GM19043 (cell line): ENCODE measurements at regions not wholly inside any gene's neighbourhood (a gene's known extent, or its start where the extent isn't known, plus 50 kb on each side); places are given as distances from the start of the nearest gene placed in this dataset.

Source experiments
- ATAC-seq: cut with Tn5 transposase; IDR thresholded peaks from one replicate; pipeline ENCODE4 v1.9.1; 2021; ENCODE audit warnings: low read depth; ENCODE audit not compliant: unreplicated experiment

DNA sequence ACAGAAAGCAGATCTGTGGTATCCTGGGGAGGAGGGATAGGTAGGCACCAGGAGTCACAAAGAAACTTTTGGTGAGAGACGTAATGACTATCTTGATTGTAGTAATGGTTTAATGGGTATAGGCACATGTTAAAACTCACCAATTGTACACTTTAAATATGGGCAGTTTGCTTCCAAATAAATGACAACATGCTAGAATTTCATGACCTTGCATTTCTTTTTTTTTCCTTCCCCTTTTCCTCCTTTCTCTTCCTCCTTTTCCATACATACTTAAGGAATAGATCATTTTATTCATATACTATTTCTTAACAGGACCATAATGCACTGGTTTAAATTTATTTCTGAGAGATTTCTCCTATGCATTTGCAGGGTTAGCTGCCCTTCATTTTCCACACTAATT lies 341.8 kb downstream of the TMEM182 start:
- no peak for ATAC-seq

DNA sequence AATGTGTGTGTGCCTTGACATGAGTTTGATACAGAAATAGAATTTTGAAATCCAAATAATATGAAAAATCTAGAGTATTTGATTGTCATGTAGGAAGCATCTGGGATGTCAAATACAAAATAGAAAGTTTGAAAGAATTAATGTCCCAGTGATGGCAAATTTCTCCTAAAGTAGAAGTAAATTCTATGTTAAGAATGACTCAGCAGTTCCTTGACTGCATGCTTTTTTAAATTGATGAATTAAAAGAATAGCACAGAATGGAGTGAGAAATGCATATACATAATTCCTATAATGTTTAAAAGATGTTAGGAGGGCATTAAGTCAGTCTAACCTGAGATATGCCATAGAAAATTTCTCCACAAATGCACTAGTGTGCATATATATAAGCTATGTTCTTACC lies 357.5 kb downstream of the TMEM182 start:
- ATAC-seq: no peak

DNA sequence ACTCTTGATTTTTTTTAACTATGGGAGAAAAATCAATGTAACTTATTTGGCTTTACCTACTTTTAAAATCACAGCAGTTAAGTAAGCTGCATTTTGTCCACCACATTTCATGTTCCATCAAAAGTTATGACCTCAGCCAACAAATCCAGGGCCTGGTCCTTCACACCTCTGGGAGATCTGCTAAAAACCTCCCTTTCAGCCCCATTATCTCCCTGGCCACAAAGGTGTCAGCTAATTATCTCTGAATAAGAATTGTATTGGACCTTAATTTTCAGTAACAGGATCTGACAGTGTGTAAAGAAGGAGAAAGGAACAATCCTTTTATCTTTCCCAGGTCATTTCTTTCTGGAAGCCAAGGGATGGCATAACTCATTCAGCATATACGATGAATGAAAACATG lies 359.3 kb downstream of the TMEM182 start:
- ATAC-seq: no peak

DNA sequence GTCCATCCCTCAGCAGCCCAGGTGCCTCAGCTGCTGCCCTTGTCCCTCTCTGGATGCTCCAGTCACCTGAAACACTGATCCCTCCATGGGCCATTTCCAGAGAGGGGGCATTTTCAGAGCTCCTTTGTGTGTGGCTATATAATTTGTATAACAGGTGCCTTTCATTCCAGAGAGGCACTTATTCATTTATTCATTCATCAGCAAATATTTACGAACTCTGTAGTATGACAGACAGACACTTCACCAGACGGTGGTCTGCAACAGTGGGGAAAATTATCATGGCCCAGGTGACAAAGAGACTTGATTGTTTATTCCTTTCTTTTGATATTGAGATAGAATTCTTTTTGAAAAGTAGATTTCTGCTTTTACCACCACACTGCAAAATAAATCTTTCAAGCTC lies 361.7 kb downstream of the TMEM182 start:
- no peak for ATAC-seq

DNA sequence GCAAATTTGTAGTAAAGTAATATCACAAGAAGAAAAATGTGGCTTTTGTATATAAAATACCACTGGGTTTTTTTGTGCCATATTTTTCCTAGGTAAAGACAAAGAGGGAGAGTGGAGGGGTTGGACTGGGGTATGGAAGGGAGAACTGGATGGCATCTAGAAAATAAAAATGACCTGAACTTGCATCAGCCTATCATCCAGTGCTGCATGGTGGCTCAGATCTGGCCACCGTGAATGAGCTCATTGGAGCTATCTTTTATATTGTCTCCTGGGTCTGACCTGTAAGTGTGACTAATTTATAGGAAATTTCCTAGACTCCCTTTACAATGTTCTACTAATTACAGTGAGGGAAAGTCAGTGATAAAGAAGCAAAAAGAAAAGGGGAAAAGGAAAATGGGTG lies 369.0 kb downstream of the TMEM182 start:
- ATAC-seq: no peak

DNA sequence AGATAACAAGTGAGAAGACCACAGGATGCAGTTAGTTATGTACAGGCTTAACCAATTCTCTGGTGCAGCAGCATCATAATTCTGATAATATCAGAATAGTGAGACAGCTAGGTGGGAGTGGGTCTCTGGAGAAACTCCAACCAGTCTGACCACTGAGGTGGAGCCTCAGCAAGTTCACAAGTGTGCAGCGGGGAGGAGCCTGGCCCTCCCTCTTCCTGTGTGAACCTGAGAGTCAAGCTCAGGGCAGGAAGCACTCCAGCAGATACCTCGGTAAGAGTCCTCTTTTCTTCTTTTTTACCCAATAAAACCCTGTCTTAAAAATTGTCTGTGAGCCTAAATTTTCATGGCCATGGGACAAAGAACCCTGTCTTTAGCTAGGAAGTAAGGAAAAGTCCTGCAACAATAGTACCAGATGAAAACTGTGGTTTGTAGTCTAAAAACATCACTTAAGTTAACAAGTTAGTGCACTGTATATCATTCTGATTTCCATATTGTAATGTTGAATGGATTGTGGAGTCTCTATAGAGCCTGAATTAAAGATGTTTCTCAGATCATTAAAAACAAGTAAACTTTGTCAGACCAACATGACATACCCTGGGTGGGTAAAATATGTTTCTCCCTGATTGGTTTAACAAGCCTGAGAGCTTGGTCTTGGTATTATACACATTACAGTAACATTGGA lies 370.8 kb downstream of the TMEM182 start:
- peak; percentile 94 for ATAC-seq

DNA sequence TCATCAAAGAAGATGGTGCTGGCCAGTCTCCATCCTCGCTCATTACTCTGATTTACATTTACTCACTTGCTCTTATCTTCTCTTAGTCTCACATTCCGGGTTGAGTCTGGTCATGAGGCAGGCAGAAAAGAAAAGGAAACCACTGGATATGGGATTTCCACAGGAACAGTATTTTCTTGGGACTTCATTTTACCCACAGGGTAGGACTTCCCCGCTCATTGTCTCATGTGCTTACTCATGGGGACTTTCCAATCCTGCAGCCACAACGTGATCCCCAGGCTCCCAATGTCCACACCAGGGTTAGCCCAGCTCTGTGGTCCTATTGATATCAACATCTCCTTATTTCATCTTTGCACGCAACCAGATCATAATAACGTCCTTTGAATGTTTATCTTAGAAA lies 373.8 kb downstream of the TMEM182 start:
- ATAC-seq: no peak

DNA sequence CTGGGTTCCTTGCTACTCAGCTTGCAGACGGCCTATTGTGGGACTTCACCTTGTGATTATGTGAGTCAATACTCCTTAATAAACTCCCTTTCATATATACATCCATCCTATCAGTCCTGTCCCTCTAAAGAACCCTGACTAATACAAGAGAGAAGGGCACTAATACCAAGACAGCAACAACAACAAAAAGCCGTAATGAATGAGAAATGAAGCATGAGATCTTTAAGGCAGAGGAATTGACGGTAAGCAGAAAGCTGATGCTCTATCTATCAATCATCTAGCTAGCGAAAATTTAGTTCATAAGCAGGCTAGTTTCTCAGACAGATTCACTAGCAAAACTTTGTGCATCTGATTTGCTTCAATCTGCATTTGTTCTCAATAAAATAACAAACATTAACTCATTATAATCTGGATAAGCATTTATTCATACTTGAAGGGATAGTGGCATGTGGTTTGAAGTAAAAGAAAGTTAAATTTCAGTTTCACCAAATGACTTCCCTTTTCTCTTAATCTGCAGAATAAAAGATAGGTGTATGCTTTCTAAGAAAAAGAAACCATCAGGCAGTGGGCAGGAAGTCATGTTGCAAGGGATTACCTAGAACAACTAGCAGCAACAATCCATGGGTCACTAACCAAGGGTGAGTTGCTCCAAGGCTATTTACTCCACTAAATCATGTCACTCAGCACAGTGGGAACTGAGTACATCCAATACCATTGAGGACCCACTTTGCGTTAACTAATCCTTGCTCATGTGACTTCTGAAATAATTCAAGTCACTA lies 376.5 kb downstream of the TMEM182 start:
- ATAC-seq: peak; percentile 66

DNA sequence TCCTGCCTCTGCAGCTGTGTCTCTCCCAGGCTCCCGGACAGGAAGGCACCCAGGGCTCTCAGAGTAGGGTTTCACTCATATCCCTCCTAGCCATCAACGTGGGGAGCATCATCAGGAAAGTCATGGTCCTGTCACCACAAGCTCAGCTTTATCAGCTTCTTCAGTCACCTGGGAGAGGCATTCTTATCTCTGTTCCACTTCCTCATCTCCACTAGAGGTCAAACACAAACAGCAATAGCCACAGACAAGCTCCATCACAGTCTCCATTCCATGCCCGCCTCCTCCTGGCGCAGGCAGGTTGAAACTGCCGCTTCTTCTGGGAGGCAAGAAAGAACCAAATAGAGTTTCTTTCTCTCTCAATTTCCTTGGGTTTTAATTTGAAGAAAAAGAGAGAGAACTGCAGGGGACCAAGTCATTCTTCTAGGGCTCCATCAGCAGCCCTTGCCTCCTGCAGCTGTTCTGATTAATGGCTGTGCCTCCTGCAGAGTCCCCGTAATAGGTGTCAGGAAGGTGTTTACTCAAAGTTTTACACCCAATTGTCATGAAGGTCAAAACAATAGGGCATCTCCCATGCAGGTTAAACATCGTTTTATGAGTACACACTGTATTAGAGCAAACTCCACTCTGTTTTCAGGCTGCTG lies 377.9 kb downstream of the TMEM182 start:
- no peak for ATAC-seq

DNA sequence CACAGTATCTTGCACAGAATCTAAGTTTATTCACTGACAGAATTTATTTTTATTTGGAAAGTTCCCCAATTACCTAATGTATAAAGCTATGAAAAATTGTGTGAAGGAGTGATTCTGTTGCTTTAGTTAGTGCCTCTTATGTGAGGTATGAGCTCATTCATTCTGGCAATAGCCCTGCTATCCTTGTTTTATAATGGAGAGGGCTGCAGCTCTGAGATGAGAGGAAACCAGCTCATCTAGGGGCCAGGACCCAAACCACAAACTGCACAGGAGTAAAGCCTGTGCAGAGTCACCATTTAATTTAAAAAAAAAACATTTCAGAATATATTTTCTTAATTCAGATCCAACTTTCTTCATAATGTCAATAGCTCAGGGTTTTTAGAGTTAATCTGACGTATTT lies 383.0 kb downstream of the TMEM182 start:
- no peak for ATAC-seq

DNA sequence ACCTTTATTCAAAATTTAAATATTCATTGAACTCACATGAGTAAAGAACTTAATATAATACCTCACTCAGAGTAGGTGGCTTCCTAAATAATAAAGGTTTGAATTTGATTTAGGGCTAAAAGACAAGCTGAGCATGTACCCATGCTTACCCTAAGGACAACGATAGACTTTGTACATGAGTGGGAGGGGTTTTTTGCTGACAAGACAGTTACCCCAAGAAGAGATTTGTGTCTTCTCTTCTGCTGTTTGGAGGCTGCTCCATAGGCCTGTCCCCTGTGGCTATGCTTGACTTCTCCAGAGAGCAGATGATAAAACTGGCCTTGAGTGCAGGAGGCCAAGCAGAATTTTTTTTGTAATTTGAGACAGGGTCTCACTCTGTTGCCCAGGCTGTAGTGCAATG lies 383.9 kb downstream of the TMEM182 start:
- ATAC-seq: no peak

DNA sequence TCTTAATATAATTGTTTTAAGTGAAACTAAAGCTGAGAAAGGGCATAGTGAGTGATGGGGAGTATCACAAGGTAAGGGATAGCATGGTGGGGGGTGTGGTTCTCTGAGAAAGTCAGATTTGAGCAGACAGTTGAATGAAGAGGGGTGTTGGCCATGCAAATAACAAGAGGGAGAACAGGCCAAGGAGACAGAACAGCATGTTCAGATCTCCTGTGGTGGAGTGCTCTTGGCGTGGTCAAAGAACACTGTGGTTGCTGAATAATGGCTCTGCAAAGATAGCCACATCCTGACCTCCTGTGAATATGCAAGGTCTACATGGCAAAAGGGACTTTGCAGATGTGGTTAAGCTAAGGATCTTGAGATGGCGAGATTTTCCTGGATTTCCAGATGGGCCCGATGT lies 389.2 kb downstream of the TMEM182 start:
- no peak for ATAC-seq

DNA sequence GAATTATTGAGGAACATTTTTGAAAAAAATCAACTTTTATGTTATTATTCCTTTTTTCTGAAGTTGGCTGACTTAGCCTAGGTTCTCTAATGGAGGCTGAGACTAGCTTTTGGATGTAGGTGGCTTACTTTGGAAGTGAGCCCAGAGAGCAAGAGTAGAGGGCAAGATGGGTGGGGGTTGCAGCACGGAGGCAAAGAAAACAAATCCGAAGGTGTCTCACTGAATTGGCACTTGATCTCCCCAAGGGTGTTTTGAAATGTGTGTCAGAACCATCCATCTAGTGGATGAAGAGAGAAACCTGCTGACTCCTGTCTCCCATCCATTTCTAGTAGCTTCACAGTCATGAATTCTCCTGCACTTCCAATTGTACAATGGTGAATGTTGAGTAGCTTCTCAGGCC lies 390.7 kb downstream of the TMEM182 start:
- no peak for ATAC-seq

DNA sequence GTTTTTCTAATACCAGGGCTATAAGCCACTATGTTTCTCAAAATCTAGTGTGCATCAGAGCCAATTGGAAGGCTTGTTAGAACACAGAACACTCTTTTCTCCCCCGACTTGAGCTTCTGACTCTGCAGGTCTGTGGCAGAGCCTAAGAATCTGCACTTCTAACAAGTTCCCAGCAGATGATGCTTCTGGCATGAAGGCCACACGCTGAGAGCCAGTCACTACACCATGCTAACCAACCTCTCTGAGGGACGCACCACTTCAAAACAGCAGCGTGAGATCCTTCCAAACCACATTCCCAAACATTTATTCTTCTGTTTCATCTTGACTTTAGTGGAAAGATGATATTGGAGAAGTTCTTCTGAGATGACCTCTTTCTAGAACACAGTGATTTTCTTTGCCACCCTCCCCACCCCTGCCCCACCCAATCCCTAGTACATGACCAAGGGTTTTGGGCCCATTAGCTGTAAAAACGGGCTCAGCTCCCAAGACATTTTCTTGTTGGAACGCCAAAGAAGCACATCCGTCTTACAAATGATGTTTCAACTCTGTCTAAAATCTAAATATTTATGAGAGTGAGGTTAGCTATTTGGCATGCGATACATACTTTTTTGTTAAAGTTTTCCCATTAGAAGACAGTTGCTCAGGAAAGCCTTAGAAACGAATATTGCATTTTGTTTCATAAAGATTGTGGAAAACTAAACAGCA lies 391.9 kb downstream of the TMEM182 start:
- no peak for ATAC-seq

DNA sequence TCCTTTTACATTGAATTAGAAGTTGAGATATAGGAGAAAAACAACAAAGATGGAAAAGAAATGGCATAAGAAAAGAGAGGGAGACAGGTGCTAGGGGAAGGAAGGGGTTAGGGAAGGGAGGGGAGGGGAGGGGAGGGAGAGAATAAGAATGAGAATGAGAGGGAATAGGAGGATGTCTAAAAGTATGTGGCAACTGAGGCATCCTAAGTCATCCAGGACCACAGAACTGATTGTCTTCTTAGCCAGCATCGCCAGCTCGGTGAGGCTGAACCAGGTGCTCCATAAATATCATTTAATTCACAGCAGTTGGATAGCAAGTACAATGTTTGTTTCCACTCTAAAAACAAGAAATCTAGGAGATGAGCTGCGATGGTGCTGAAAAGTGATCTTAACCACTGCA lies 393.5 kb downstream of the TMEM182 start:
- no peak for ATAC-seq

DNA sequence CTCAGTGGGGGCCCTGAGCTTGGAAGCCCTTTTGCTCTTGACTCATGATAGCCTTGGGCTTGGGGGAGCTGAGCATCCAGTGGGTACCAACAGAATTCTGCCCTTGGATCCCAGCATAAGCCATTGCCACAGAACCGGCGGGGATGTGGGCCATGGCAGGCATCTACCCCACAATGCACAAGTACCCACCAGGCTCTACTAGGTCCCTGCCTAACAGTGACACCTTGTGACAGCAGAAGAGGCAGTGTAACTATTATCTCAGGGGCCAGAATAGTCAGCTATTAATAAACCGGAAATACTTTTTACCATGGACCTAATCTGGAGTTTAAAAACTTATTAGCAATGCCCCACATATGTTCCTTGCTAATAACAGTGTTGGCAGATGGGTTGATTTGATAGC lies 397.2 kb downstream of the TMEM182 start:
- ATAC-seq: no peak

DNA sequence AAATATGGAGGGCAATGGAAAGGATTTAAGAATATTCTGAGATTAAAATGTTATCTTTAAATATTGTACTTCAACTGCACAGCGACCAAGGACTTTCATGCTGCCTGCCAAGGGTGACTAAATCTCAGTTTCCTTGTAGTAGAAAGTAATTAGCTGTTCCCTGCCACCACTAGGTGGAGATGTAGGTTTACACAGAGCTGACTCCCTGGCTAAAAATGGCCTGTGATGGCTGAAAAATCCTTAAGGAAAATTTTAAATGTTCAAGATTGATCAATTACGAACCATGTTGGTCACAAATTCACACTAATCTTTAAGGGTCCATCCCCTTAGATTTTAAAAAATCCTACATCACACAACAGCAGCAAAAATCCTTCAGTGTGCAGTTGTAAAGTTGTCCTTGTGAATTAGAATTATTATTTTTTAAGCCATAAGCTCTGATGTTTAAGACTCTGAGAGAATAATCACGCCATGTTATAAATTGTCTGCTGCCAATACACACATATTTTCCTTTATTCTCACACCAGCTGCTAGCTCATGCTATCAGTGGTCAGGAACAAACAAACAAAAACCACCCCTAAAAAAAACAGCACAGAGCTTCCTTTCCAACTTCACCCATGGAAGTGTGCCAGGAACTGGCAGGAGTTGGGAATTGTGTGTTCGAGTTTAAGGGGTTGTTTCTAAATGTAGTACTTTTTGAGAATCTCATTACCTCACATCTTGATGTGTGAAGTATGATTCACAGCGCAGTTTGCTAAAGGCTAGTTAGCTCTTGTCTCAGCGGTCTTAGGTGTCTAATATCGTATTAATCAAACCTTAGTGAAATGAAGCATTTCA lies 399.8 kb downstream of the TMEM182 start:
- ATAC-seq: peak; percentile 82

DNA sequence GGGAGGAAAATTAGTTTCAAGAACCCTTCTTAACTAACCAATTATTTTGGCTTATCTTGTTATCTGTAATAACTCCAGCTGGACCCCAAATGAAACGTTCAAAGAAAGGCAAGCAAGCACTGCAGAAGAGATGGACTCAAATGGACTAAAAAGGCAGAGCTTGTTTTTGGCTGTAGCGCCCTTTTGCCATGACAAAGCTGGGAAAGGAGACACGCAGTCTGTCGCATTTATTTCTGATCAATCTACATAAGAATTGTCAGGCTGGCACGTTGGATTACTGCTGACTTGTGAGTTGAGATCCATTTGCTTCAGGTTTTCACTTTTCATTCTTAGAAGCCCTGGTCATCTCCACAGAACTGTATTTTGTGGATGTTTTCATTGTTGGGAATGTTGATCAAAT lies 402.9 kb downstream of the TMEM182 start:
- ATAC-seq: no peak

DNA sequence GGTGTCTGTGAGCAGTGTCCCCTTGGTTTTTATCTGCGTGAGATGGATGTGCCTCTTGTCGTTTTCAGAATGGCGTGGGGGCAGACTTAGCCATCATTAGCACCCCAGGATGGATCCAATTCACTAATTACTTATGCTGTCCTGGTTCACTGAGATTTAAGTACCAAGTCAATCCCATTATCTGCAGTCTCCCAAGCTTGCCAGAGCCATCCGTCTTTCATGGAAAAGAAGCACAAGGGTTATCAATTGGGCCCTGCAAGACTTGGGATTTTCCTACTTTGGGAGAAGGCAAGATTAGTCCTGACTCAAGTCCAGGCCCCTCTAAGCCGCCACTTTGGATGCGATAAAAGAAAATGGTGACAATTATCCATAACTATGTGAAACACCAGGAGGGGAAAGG lies 404.0 kb downstream of the TMEM182 start:
- ATAC-seq: no peak
